ENCODE measurements at regions not wholly inside any gene's neighbourhood (a gene's known extent, or its start where the extent isn't known, plus 50 kb on each side); places are given as distances from the start of the nearest gene placed in this dataset.

DNA sequence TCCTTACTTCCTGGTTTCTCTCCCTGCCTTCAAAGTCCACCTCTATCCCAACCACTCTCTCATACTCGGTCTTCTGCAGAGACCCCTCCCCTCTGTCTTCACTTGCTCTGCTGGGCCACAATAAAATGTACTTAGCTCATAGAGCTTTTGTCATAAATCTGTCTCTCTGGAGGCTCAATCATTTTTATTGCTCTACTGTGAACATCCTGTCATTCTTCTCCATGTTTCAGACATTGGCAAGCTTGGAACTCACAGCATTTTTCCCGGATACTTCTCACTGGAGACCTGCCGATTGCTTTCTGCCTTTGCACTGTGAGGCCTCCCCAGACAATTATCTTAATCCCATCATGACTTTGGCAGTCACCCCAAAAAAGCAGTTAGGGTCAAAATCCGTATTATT lies 192.3 kb upstream of the ZMIZ1 start:
- no peak for DNase-seq (ENCODE audit: low spot score)

DNA sequence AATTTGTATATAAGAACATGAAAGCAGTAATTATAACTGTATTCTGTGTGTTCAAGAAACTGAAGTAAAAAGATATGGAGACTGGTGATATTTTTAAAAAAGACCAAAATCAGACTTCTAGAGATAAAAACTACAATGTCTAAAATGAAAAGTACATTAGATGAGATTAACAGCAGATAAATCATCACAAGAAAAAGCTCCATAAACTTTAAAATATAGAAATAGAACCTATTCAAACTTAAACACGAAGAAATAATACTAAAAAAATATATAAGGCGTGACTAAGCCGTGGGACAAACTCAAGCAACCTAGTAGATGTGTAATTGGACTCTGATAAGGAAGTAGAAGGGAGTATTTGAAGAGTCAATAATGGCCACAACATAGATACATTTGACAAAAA lies 189.1 kb upstream of the ZMIZ1 start:
- DNase-seq (ENCODE audit: low spot score), result no peak

DNA sequence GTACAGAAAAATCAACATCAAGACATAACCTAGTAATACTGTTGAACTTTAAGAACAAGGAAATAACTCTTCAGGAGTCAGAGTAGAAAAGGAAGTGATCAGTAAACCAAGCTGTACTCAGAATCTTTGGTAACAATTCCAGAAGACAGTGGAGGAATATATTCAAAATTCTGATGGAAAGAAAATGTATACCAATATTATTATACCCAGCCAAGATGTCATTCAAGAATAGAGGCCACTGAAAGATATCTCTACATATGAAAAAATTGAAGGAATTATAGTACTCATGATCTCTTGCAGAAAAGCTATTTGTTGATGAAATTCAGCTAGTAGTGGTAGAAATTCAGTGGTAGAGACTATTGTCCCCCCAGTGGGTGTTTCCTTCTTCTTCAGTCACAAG lies 182.6 kb upstream of the ZMIZ1 start:
- DNase-seq (ENCODE audit: low spot score), result no peak

DNA sequence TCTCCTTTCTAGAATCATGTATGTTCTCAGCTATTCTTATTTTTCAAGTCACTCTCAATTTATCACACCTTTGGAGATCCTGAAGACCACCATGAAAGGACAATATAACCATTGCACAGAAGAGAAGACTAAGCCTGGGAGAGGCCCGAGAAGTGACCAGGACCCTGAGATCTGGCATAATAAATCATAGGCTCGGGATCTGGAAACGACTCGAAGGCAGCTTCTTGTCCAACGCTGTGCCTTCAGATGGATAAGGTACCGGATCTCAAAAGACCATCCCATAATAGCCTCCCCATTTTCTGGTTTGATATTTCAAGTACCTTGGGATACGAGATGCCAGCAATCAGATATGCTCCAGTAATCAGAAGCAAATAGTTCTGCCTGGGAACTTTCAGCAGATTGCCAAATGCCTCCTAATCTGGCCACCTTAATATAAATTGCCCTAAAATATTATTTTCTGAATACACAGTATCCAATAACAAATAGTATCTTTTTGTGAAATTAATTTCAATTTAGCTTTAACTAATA lies 179.2 kb upstream of the ZMIZ1 start:
- no peak for DNase-seq (ENCODE audit: low spot score)

DNA sequence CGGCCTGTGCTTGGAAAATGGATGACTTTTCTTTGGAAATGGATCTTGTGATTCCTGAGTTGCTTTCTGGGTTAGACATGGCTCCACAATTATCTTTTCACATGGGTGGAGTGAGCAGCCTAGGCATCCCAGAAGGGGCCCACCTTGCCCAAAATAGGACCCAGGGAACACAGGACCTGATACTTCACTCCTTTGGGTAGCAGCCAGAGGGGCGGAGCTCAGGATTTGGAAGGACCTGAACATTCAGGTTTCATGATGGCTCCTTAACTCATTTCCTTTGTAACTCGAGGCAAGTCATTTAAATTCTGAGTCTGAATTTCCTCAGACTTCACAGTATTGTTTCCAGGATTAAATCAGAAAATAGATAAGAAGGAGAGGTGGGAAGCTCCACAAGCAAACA lies 178.3 kb upstream of the ZMIZ1 start:
- DNase-seq (ENCODE audit: low spot score), result no peak

DNA sequence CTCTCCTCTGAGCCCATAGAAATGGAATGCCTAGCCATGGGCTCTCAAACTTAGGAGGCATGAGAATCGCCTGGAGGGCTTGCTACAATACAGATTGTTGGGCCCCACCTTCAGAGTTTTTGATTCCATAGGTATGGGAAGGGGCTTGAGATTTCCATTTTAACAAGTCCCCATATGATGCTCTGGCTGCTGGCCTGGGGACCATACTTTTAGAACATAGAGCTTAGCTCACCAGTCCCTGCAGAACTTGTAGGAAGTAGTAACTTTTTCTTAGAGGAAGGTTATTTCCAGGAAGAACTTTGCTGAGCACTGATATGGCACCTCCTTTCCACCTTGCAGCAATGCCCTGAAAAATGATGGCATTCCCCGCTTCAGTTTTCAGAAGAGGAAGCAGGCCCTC lies 177.0 kb upstream of the ZMIZ1 start:
- DNase-seq (ENCODE audit: low spot score), result no peak

DNA sequence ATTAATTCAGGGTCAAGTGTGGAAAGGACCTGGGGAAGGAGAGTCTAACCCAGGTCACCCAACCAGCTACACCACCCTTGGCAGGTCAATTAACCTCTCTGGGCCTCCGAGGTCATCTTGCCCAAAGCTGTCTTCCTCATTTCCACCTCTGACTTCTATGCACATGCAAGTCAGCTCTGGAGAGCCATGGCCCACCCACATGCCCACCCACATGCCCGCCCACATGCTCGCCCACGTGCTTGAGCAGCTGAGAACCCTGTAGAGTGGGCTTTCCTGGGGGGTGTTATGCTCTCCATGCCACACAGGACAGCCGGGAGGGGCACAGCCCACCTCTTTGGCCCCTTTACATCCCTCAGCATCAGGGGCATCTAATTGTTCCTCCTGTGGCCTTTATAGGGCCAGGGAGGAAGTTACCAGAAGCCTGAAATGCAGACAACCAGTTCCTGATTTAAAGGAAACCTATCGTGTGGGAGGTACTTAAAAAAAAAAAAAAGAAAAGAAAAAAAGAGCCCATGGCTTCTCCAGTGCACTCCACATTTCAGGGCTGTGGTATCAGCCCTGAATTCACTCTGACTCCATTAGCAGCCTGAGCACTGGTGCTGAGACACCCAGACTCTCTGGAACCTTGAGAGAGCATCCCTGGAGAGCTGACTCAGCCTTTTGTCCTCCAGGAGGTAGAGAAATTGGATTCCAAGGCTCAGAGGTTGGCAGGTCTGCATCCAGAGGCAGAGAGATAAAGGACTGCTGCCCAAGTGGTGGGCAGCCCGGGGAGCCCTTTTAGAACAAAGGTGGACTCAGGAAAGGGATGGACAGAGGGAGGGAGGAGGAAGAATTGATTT lies 176.2 kb upstream of the ZMIZ1 start:
- no peak for DNase-seq (ENCODE audit: low spot score)

DNA sequence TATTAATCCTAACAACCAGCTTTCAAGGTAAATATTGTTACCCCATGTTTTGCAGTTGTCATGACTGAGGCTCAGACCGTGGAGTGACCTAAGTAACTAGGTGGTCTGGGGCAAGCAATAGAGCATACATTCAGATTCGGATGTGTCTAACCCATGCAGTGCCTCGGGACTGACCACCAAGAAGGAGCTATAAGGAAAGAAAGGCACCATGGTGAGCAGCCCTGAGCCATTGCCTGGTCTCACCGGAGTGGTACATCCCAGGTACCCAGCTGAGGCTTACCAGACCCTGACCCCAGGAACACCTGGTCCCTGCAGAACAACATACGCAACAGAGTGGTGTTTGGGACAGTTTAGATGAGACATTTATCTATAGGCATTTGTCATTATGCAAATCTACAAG lies 175.5 kb upstream of the ZMIZ1 start:
- no peak for DNase-seq (ENCODE audit: low spot score)

DNA sequence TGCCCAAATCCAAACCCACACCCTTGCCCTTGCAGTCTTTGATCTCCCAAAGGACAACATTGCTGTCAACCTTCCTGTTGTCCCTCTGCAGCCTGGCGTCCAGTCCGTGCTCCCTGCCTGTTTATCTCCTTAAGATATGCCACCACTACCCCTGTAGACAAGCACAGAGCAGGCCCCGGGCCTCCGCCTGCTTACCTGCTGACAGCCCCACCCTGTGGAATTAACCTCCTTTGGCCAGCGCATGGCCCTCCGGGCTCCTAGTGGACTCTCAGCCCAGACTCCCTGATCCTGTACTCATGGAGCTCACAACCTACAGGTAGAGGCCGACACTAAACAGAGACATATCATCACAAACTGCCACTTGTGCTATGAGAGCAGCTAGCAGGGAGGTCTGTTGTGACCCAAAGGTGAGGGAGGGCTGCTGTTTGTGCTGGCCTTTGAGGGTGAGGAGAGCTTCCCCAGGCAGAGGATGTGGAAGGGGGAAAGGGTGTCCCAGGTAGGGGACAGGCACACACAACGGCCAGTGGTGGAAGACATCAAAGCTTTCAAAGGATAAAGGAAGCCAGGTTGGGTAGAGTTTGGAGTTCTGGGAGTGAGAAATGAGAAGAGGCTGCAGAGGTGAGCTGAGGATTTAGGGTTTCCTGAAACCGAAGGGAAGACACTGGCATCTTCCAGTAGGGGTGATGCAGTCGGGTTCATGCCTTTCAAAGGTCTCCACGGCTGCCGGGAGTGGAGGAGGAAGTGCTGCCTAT lies 174.5 kb upstream of the ZMIZ1 start:
- DNase-seq (ENCODE audit: low spot score), result no peak

DNA sequence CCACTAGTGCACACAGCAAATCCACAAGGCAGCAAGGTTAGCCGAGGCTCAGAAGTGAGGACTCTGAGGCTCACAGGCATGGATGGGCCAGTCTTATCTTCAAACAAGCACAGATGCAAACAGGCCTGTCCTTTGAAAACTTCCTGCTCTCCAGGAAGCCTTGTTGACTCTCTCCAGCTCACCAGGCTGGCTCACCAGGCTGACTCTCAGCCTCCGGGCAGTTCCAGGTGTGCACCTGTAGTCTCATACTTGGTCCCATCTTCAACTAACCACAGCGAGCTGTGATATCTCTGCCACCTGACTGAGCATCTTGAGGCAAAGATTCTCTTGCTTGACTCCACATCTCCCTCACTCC lies 173.9 kb upstream of the ZMIZ1 start:
- DNase-seq (ENCODE audit: low spot score), result no peak

DNA sequence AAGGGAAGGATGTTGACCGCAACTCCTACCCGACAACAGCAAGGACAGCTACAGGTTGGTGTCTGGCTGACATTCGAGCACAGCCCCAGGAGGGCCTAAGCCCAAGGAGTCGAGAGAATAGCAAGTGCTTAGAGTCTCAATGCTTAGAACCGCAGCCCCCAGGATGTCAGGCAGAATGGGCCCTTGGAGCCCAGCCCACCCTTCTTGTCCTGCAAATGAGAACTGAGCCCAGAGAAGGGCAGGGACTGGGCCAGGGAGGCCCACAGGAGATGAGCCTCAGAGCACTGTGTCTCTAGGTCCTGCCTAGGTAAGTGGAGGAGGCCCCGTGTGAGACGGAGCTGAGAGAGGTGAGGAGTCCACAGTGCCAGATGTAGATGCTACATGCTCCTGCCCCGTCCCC lies 173.3 kb upstream of the ZMIZ1 start:
- DNase-seq (ENCODE audit: low spot score), result no peak

DNA sequence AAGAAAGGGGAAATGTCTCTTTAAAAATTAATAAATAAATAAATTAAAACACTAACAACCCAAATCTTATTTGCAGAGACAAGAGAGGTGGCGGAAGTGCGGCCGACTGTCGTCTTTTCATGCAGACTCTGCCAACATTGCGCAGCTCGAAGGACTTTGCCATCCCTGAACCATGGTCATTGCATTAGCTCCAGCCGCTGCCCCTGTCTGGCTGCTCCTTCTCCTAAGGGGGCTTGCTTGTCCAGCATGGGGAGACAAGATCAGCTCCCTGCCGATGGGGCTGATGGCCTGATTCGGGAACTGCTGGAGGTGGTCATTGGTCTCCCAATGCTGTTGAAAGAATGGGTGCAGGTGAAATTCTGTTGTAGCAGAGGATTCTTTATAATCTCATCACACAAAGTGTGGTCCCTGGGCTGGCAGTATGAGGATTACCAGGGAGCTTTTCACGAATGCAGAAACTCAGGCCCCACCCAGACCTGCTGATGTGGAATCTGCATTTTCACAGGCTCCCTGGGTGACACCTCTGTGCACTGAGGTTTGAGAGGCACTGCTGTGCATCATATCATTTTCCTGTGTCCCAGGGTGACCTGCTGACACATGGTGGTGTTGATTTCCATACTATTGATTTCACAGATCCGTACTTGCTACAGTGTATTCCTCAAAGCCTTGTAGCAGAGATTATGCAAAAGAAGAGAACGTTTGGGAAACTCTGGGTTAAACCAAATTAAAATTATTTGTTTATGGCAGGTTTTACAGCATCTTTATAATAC lies 172.4 kb upstream of the ZMIZ1 start:
- DNase-seq (ENCODE audit: low spot score), result no peak

DNA sequence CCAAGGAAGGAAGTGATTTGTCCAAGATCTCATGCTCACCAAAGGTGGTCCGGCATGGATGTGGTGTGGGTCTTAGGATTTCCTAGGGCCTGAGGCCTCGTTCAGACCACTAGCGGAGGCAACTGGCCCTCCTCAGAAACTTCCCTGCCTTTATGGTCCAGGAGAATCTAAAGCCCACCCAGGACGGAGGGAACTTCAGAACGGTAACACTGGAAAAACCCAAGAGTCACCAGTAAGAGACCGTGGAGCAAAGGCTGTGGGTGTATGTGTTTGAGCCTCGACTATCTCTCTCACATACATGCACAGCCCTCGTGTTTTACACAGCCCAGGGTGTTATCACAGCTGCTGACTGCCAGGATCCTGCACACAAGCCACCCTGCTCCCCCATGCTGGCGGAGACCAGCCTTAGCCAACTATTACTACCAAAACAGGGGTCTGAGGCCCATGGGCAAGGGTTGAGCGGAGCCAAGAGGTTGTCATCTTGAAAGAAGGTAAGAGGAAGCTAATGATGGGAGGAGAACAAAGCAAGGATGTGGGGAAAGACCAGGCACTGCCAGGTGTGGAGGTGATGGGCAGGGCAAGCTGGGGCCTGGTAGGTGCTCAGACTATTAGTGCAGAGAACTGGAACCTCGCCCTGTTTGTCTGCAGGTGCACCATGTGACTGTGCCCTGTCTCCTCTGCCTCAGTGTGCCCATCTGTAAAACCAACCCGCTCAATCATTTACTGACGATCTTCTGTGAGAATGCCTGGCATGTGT lies 170.2 kb upstream of the ZMIZ1 start:
- no peak for DNase-seq (ENCODE audit: low spot score)

DNA sequence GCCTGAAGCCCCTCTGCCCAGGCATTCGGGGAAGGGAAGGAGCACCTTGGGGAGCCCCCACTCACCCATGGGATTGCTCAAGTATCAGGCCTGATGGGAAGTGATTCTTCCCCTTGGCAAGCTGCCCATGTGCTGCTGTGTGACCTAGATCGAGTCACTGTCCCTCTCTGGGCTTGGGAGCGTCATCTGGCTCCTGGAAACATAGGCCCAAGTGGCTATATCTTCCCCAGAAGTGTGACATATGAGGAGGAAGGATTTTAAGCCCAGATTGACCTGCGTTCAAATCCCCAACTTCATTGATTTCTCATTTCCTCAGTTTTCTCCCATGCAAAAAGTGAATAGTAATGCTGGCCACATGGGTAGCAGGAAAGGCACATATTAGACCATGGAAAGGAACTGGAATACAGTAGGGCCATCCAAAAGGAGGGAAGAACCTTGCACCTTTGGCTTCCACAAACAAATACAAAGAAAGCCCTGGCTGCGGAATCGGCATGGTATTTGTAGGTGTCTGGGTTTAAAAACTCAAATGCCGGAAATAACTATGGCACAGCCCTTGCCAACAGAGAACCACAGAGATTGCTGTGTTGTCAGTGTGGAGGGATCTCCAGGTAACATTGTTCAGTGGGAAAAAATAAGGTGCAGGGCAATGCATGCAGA lies 169.5 kb upstream of the ZMIZ1 start:
- DNase-seq (ENCODE audit: low spot score), result no peak

DNA sequence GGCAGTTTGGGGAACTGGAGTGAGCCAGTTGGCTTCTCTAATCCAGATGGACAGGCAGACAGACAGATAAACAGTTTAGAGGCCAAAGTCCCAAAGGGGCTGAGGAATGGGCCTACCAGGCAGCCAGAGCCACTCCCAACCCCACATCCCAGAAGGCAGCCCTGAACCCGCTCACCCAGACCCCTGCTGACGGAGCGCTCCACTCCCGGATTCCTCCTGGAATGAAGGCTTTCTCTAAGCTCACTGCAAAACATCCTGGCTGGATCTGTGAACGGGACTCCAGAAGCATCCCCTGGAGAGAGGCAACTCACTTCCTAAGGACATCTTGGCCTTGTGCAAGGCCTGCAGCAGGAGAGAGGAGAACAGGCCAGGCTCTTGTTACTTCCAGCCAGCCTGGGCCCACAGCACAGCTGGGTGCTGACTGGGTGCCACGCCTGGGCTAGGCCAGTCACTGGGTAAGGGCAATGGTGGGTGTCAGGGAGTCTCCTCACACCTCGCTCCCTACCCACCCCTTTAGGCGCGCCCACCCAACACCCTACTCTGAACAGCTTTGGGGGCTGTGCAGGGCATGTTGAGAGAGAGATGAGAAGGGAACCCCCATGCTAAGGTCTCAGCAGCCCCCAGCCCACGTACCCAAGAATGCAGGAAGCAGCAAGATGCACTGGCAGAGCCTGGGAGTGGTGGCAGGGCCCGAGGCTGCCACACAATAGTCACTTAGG lies 168.6 kb upstream of the ZMIZ1 start:
- peak; percentile 33 for DNase-seq (ENCODE audit: low spot score)

DNA sequence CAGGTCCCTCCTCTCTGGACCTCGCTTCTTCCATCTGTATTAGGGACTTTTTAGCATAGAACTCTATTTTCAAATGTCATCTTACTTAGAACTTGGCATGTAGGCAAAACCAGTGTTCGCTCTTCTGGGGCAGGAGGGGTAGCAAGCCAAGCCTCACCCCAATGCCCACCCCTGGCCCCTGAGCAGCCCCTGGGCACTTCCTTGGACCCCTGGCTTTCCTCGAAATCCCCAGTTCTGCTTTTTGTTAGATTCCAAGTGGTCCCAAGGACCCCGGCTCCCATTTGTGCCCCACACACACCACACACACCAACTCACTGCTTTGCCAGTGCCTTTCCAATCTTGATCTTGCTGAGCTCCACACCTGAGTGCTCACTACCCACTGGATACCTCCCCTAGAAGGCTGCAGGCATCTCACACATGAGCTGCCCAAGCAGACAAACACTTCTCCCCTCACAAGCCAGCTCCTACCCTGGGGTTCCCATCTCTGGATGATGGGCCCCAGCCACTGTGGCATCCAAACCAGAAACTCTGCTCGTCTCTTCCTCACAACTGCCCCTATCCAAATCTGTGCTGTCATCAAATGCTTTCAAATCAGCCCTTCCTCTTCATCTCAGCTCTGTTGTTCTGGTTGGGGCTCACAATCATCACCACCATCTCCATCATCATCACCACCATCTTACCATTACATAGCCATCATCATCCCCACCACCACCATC lies 167.9 kb upstream of the ZMIZ1 start:
- no peak for DNase-seq (ENCODE audit: low spot score)

DNA sequence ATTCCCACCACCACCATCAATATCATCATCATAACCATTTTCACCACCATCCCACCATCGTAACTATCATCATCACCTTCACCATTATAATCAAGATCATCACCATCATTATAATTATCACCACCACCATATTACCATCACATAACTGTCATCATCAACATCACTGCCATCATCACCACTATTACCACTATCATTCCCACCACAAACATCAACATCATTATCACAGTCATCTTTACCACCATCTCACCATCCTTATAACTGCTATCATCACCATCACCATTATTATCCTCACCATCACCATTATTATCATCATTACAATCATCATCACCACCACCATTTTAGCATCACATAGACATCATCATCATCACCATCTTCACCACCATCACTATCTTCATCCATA lies 167.1 kb upstream of the ZMIZ1 start:
- DNase-seq (ENCODE audit: low spot score), result no peak

DNA sequence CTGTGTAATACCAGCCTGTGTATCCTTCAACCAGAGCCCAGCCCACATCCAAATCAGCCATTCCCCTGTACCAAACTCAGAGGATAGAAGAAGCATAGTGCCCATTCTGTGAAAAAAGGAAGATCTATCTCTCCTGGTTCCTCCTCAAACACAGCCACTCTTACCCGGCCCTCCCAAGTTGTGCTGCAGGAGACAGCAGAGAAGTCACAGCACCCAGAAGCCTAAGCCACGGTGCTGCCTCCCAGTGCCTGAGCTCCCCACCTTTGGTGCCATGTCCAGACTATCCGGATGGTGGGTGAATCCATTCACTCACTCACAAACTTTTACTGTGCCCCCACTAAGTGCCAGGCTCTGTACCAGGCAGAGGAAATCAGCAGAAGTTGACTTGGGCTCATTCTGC lies 166.0 kb upstream of the ZMIZ1 start:
- DNase-seq (ENCODE audit: low spot score), result no peak

DNA sequence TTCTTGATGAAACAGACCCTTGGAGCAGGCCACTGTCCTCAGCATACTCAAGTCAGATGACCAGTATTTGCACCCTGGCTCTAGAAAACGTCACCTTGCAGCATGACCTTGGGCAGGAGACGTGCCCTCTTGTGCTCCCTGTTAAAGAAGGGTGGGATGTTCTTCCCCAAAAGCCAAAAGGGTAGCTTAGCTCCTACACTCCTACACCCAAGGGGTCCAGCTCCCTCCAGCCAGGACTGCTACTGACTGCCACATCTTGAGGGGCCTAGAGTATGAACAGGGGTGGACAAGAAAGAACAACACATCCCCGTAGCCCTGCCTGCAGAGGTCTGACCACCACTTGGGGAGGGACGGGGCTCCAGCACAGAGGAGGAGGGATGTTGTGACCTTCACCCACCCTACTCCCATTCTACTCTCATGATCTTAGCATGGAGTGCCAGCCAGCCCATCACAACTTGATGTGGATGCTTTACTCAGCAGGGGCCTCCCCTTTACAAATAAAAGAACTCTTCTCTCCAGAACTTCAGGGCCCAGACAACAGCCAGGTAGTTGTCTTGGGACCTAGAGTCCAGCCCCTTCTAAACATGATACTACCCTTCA lies 165.3 kb upstream of the ZMIZ1 start:
- DNase-seq (ENCODE audit: low spot score), result no peak

DNA sequence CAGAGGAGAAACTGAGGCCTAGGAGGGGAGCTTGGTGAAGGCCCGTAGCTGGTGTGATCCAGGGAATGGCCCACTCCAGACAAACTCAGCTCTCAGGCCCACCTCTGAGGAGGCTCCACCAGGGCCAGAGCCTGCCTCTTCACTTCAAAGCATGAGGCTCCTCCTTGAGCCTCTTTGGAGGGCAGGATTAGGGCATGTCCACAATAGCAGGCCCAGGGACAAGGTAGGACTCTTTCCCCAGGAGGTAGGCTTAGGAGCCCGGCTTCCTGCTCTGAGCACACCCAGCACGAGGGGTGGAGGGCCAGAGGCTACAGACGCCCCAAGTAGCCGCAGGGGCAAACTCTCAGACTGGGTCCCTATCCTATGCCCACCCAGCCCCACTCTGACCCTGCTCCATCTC lies 164.6 kb upstream of the ZMIZ1 start:
- no peak for DNase-seq (ENCODE audit: low spot score)

Measured in HuH-7 (cell line).